Mammary epithelial cell (primary cell): ENCODE measurements at regions not wholly inside any gene's neighbourhood (a gene's known extent, or its start where the extent isn't known, plus 50 kb on each side); places are given as distances from the start of the nearest gene placed in this dataset.

Experiments used
- EZH2 ChIP-seq: IDR thresholded peaks from 2 replicates; pipeline ENCODE4 v1.6.1; 2012; ENCODE audit warnings: low read length, inconsistent platforms, borderline replicate concordance
- TF ChIP-seq, protein P1 (sequence below), 2 donors: IDR thresholded peaks in 1 of 2; conservative IDR thresholded peaks in 1 of 2; 2 replicates each; pipeline ENCODE4 v1.5.1; 2011 to 2012; ENCODE audit warnings: inconsistent platforms in 2 of 2, low read length in 2 of 2, mild to moderate bottlenecking in 2 of 2, control low read depth in 1 of 2, low read depth in 1 of 2; ENCODE audit not compliant: insufficient read depth in 1 of 2; ENCODE audit errors: extremely low read depth in 1 of 2

DNA sequence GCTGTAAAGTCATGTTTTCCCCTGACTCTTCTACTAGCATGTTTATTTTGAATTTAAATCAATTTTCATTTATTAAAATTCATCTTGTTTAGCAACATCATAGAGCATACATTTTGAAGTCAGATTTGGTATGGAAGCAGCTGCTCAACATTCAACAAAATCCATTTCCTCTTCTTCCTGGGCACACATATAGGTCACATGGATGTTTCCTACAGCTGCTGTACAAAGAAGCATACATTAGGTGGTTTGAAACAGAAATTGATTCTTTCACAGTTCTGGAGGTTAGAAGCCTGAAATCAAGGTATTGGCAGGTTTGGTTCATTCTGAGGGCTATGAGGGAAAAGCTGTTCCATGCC lies 495.2 kb downstream of the RFPL4B start:
- TF ChIP-seq, protein P1, sequence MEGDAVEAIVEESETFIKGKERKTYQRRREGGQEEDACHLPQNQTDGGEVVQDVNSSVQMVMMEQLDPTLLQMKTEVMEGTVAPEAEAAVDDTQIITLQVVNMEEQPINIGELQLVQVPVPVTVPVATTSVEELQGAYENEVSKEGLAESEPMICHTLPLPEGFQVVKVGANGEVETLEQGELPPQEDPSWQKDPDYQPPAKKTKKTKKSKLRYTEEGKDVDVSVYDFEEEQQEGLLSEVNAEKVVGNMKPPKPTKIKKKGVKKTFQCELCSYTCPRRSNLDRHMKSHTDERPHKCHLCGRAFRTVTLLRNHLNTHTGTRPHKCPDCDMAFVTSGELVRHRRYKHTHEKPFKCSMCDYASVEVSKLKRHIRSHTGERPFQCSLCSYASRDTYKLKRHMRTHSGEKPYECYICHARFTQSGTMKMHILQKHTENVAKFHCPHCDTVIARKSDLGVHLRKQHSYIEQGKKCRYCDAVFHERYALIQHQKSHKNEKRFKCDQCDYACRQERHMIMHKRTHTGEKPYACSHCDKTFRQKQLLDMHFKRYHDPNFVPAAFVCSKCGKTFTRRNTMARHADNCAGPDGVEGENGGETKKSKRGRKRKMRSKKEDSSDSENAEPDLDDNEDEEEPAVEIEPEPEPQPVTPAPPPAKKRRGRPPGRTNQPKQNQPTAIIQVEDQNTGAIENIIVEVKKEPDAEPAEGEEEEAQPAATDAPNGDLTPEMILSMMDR (conservative IDR thresholded peaks at IDR 0.05 in 1 of 2, IDR thresholded peaks at IDR 0.05 in 1 of 2; ENCODE audit: extremely low read depth in 1 of 2, insufficient read depth in 1 of 2, low read depth in 1 of 2, low read length in 2 of 2), result no peak
- no peak for TF ChIP-seq EZH2
